NCI-H774 (cell line): ENCODE measurements at regions not wholly inside any gene's neighbourhood (a gene's known extent, or its start where the extent isn't known, plus 50 kb on each side); places are given as distances from the start of the nearest gene placed in this dataset.
"Not testable (repeated sequence)": the region's sequence is repeated elsewhere in the genome, so short reads cannot be mapped to it uniquely, and the experiment has no call there.

ENCODE experiments used
- DNase-seq: peaks from one replicate; lab custom pipeline; 2025; lab: John Stamatoyannopoulos, UW

- no peak for DNase-seq
Measured at GRCh38 chr12:124706363-124706762, 139.0 kb upstream of the NCOR2 start.

DNA sequence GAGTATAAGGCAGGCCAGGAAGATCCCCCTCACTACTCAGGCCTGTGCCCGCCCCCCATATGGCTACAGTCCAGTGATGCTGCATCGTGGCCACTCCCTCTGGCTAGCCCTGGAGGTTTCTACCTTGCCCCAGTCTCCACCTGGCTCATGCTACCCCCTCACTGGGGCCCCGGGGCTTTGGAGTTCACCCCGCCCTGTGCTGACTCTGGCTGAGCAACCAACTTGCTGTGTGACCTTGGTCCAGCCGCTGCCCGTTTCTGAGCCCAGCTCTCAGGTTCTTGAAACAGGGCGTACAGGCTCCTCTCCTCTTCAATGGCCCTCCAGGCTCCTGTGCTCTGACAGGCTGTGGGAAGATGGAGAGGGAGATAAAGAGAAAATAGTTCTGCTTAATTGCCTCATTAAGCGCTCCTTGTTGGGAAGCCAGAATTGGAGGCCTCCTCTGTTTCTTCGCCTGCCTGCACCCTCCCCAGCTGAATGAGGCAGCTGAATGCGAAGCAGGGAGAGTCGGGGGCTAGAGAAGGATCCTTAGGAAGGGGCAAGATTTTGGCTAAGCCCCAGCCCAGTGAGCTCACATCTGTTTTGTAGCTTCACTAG is 138.2 kb upstream of the NCOR2 start:
- DNase-seq = no peak

DNA sequence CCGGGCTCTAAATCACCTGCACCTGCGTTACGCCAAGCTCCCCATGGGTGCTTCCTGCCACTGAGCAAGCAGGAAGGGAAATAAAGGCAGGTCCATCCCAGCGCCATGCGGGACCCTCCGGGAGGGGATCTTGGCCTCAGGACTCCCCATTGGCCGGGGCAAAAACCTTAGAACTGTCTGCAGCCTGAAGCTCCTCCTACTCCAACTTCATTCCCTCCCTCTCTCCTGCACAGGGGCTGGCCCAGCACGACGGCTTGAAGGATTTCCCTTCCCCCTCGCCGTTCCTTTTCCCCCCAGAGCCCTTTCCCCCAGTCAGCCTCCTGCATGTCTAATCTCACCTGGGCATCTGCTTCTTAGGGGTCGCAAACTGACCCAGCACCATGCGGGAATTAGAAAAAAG is 137.2 kb upstream of the NCOR2 start:
- DNase-seq = no peak

DNA sequence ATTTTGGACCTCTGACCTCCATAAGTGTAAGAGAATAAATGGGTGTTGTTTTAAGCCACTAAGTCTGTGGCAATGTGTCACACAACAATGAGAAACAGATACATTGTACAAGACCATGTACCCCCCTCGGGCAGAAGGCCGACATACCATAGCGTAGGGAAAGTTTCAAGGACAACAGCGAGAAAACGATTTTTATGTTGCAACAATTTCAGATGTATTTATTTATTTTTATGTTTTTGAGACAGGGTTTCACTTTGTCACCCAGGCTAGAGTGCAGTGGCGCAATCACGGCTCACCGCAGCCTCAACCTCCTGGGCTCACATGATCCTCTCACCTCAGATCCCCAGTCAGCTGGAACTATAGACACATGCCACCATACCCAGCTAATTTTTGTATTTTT is 136.4 kb upstream of the NCOR2 start:
- no peak for DNase-seq

- DNase-seq = no peak
Measured at GRCh38 chr12:124702736-124703135, 135.3 kb upstream of the NCOR2 start.

DNA sequence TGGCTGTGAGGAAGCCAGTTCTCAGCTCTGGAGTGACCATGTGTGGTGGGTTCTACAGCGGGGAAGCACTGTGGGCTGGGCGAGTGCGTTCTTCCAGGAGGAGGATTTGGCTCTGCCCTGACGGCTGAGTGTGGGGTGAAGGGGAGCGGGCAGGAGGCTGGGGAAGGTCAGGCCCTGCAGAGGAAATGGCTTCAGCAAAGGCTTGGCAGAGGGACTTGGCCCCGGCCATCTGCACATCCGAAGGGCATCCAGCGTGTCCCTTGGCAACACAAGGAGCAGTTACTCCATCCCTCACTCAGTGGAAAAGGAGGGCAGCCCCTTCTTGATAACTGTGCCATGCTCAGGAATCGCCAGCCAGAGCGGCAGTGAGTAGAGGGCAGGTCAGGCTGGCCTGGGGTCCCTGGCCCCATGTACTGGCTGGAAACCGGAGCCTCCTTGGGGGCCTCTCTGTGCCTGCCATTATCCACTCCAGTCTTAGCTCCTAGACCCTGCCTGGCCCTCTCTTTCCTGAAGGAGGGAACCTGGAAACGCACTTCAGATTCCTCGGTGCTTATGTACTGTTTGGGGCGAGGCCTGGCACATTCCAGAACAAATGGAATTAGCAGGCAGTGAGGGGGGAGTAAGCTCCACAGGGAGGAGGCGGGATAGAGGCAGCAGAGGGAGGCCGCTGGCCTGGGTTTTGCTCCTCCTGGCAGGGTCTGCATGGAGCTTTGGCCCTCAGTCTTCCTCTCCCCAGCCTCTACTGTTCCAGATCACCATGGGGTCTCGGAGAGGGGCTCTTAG is 133.6 kb upstream of the NCOR2 start:
- DNase-seq = no peak

DNA sequence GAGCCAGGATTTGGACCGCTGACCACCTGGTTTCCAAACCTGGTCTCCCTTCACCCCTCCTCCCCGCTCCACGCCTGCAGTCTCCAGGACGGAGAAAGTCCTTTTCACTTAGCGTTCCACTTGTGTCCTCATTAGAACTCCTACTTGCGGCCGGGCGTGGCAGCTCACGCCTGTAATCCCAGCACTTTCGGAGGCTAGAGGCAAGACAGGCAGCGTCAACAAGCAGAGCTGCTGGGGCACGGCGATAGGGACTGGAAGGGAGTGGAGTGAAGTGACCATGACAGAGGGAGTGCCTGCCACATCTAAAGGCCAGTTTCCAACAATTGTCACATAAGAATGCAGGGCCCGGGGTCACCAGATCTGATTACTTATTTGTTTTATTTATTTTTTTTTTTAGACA is 132.5 kb upstream of the NCOR2 start:
- DNase-seq = no peak

GRCh38 chr12:124698998-124699305 is 131.5 kb upstream of the NCOR2 start:
- no peak for DNase-seq

DNA sequence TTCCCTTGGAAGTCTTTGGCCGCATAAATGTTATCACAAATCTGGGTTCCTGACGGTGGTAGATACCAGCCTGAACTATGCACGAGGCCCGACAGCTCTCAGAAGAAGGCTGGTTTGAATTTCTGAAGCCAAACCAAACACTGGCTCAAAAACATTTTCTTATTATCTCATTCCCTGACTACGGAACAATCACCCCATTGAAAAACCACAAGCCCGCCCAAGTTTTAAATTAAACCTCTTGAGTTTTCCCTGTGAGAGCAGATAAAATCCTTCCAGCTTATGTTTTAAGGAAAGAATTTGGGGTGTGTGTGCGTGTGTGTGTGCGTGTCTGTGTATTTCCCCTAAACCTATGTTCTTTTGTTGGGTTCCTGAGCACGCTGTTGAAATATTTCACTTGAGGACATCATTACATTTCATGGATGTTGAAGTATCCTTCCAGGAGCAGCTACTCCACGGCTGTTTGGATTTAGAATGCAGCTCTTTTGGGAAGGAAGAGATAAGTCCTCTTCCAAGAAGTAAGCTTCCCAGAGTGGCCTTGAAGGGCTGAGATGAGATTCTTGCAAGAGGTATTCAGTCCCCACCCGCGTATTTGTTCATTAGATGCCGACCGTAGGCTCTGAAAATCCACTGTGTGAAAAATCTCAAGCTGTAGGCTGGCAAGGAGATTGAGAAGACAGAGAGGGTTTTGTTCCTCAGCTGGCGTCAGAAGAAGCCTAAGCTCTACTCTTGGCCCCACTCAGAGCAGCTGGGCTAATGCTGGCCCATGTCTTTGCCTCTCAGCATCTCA is 131.0 kb upstream of the NCOR2 start:
- no peak for DNase-seq

DNA sequence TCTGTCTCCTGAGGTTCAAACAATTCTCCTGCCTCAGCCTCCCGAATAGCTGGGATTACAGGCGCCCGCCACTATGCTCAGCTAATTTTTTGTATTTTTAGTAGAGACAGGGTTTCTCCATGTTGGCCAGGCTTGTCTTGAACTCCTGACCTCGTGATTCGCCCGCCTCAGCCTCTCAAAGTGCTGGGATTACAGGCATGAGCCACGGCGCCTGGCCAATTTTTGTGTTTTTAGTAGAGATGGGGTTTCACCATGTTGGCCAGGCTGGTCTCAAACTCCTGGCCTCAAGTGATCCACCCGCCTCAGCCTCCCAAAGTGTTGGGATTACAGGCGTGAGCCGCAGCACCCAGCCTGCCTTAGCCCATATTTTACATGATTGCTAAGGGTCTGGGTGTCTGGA is 130.3 kb upstream of the NCOR2 start:
- not testable (repeated sequence) for DNase-seq

GRCh38 chr12:124696693-124697476 is 129.5 kb upstream of the NCOR2 start:
- no peak for DNase-seq

DNA sequence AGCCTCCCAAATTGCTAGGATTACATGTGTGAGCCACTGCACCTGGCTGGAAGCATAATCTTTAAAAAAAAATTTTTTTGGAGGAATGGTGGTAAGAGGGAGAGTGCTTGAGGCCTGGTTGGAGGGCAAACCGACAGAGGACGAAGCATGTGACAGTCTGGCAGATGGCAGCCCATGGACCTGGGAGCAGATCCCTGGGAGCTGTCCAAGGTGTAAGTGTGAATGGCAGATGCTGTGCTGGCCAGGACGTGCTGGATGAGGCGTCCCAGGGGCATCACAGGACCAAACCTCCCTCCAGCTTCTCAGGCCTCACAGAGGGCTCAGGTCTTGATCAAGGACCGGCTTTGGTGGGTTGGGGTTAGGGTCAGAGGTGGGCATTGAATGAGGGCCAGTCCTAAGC is 128.4 kb upstream of the NCOR2 start:
- no peak for DNase-seq

DNA sequence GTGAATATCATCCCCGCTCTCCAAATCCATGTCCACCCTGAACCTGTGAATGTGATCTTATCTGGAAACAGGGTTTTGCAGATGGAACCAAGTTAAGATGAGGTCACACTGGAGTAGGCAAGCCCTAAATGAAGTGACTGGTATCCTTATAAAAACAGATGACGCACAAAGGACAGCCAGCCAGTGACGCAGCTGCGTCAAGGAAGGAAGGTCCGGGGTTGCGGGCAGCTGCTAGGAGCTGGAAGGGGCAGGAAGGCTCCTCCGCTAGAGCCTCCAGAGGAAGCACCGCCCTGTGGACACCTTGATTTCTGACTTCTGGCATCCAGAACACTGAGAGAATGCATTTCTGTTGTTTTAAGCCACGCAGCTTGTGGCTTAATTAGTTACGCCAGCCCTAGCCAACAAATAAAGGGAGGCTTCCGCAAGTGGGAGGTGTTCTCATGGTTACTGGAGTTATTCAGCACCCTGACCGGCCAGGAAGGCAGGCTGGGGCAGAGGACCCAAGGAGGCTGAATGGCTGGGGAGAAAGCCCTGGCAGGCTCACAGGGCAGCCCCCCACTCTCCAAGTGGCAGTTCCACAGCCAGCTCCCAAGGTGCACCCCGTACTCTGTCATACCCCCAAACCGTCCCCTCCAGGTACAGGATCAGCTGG is 127.6 kb upstream of the NCOR2 start:
- DNase-seq = no peak

GRCh38 chr12:124694250-124694649 is 126.8 kb upstream of the NCOR2 start:
- no peak for DNase-seq

- no peak for DNase-seq
Measured at GRCh38 chr12:124693111-124693723, 125.8 kb upstream of the NCOR2 start.

- DNase-seq = no peak
Measured at GRCh38 chr12:124692443-124692842, 125.0 kb upstream of the NCOR2 start.

- DNase-seq = no peak
Measured at GRCh38 chr12:124691429-124691828, 124.0 kb upstream of the NCOR2 start.

DNA sequence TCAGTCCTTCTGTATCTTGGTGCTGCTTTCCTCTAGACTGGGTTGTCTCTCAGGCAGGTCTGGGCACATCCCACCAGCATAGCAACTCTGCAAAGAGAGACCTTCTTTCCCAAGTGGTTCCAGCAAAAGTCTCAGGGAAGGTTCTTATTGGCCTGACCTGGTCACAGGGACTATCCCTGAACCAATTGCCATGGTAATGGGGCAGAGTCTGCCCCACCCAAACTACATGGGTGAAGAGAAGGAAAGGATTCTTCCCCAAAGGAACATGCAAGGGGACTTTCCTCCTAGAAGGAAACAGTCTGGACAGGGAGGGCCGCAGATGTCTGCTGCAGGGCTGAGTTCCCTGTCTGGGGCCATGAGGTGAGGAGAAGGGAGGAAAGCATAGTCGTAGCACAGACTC is 122.2 kb upstream of the NCOR2 start:
- DNase-seq = no peak

- no peak for DNase-seq
Measured at GRCh38 chr12:124688356-124688992, 121.1 kb upstream of the NCOR2 start.

DNA sequence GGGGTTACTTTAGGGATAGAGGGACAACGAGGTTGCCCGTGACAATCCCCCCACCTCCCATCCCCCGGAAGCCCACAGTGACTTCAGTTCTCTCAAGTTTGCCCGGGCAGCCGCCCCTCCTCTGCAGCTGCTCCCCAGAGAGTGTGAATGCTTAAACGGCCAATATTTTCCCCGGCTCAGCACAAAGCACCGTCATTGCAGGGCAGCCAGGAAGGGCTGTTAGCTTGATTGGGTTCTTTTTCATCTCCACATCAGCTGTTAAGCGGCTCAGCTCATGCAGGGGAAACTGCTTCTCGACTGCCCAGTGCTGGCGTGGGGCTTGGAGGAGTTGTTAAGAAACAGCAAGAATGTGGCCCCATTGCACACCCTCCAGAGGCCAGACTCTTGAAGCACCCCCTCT is 120.5 kb upstream of the NCOR2 start:
- DNase-seq = no peak
